Hepatocyte (in vitro differentiated cells): ENCODE measurements at regions not wholly inside any gene's neighbourhood (a gene's known extent, or its start where the extent isn't known, plus 50 kb on each side); places are given as distances from the start of the nearest gene placed in this dataset.
"Not testable (repeated sequence)": the region's sequence is repeated elsewhere in the genome, so short reads cannot be mapped to it uniquely, and the experiment has no call there.

Experiments used
- DNase-seq: peaks from one replicate; pipeline ENCODE4 v3.0.0-alpha.2; 2016; ENCODE audit warnings: low spot score
- H2AFZ ChIP-seq: fragments of 200-600 bp; sonication (generic); 2 replicates; pipeline ENCODE4 v1.6.0; 2016; ENCODE audit warnings: antibody characterized with exemption, mild to moderate bottlenecking
- H3K27ac ChIP-seq: fragments of 200-600 bp; sonication (generic); 2 replicates; pipeline ENCODE4 v1.5.1; 2016; ENCODE audit warnings: mild to moderate bottlenecking
- H3K27me3 ChIP-seq: fragments of 200-600 bp; sonication (generic); 2 replicates; pipeline ENCODE4 v1.6.1; 2016
- H3K36me3 ChIP-seq: fragments of 200-600 bp; sonication (generic); replicated peaks from 2 replicates; pipeline ENCODE4 v1.5.1; 2016; ENCODE audit warnings: low read depth; ENCODE audit not compliant: insufficient read depth
- H3K4me1 ChIP-seq: fragments of 200-600 bp; sonication (generic); 2 replicates; pipeline ENCODE4 v1.5.1; 2016; ENCODE audit warnings: mild to moderate bottlenecking, moderate library complexity; ENCODE audit not compliant: insufficient read depth
- H3K4me2 ChIP-seq: fragments of 200-600 bp; sonication (generic); 2 replicates; pipeline ENCODE4 v1.6.0; 2016
- H3K4me3 ChIP-seq: fragments of 200-600 bp; sonication (generic); 2 replicates; pipeline ENCODE4 v1.5.1; 2016; ENCODE audit warnings: mild to moderate bottlenecking
- H3K79me2 ChIP-seq: fragments of 200-600 bp; sonication (generic); 2 replicates; pipeline ENCODE4 v1.6.0; 2017; ENCODE audit warnings: mild to moderate bottlenecking
- H3K9me2 ChIP-seq: fragments of 200-600 bp; sonication (generic); replicated peaks from 2 replicates; pipeline ENCODE4 v1.6.0; 2017; ENCODE audit warnings: mild to moderate bottlenecking; ENCODE audit not compliant: insufficient read depth
- H3K9me3 ChIP-seq: fragments of 200-600 bp; sonication (generic); 2 replicates; pipeline ENCODE4 v1.5.1; 2016; ENCODE audit warnings: low read depth, mild to moderate bottlenecking
- H4K20me1 ChIP-seq: fragments of 200-600 bp; sonication (generic); 2 replicates; pipeline ENCODE4 v1.6.0; 2016; ENCODE audit warnings: mild to moderate bottlenecking; ENCODE audit not compliant: insufficient read depth, poor library complexity, severe bottlenecking
- CTCF ChIP-seq: fragments of 200-600 bp; sonication (generic); IDR thresholded peaks from 2 replicates; pipeline ENCODE4 v1.5.1; 2016; ENCODE audit warnings: antibody characterized with exemption, mild to moderate bottlenecking; ENCODE audit not compliant: poor library complexity
- EZH2 ChIP-seq: fragments of 200-600 bp; sonication (generic); IDR thresholded peaks from 2 replicates; pipeline ENCODE4 v1.6.1; 2016; ENCODE audit warnings: antibody characterized with exemption, mild to moderate bottlenecking, borderline replicate concordance
- EZH2phosphoT487 ChIP-seq: fragments of 200-600 bp; sonication (generic); IDR thresholded peaks from one replicate; pipeline ENCODE4 v1.6.1; 2018; ENCODE audit warnings: antibody characterized with exemption, mild to moderate bottlenecking, low read depth, moderate library complexity; ENCODE audit not compliant: unreplicated experiment, severe bottlenecking
- WGBS: methylation state at CpG from one replicate; pipeline ENCODE4 v1.1.6; 2016; ENCODE audit warnings: low lambda C conversion rate; ENCODE audit errors: missing lambda C conversion rate; 5-methylcytosine and 5-hydroxymethylcytosine counted together

- Histone ChIP-seq H3K4me1 (no peaks in the 10 kb centered on the region), H2AFZ (no peak overlapping the region), H3K79me2 (no peaks in the 10 kb centered on the region), H3K27me3 (no peaks in the 10 kb centered on the region), H3K27ac (no peak overlapping the region), H3K4me2 (no peak overlapping the region), H3K36me3 (no peaks in the 10 kb centered on the region), H3K9me3 (no peaks in the 10 kb centered on the region), H3K9me2 (no peaks in the 10 kb centered on the region), H4K20me1 (no peaks in the 10 kb centered on the region), H3K4me3 (no peak overlapping the region)
- DNase-seq = no peak
- TF ChIP-seq EZH2phosphoT487 (no peak), CTCF (no peak), EZH2 (no peak)
Measured at GRCh38 chr2:67165523-67165990, 231.6 kb upstream of the ETAA1 start.

DNA sequence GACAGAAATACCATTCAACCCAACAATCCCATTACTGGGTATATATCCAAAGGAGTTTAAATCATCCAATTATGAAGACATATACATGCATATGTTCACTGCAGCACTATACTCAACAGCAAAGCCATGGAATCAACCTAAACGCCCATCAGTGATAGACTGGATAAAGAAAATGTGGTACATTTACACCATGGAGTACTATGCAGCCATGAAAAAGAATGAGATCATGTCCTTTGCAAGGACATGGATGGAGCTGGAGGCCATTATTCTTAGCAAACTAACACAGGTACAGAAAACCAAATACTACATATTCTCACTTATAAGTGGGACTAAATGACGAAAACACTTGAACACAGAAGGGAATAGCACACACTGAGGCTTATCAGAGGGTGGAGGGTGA, 230.6 kb upstream of the ETAA1 start:
- DNase-seq, H3K4me2 ChIP-seq, H3K79me2 ChIP-seq, H3K27me3 ChIP-seq, H3K4me3 ChIP-seq, H4K20me1 ChIP-seq, H3K9me3 ChIP-seq, H3K27ac ChIP-seq, H3K9me2 ChIP-seq, H2AFZ ChIP-seq, H3K4me1 ChIP-seq, H3K36me3 ChIP-seq: not testable (repeated sequence)
- WGBS = 83% methylated on average over 2 of the region's 2 CpGs

- Histone ChIP-seq H3K27ac (no peak overlapping the region), H3K79me2 (no peaks in the 10 kb centered on the region), H3K36me3 (no peaks in the 10 kb centered on the region), H3K9me3 (no peaks in the 10 kb centered on the region), H3K9me2 (no peaks in the 10 kb centered on the region), H3K27me3 (no peaks in the 10 kb centered on the region), H3K4me2 (no peak overlapping the region), H3K4me3 (no peak overlapping the region), H2AFZ (no peak overlapping the region), H3K4me1 (no peaks in the 10 kb centered on the region), H4K20me1 (no peaks in the 10 kb centered on the region)
- WGBS = 80% methylated on average over 6 of the region's 6 CpGs
- DNase-seq = no peak
- TF ChIP-seq EZH2phosphoT487 = no peak
- no peak for TF ChIP-seq EZH2
Measured at GRCh38 chr2:67169417-67170140, 227.6 kb upstream of the ETAA1 start.

- H3K9me2 ChIP-seq = no peaks in the 10 kb centered on the region
- TF ChIP-seq CTCF = no peak
- TF ChIP-seq EZH2 = no peak
- TF ChIP-seq EZH2phosphoT487 = no peak
- H2AFZ ChIP-seq = no peak overlapping the region
- H3K27me3 ChIP-seq = no peaks in the 10 kb centered on the region
- no peak overlapping the region for H3K27ac ChIP-seq
- H3K79me2 ChIP-seq = no peaks in the 10 kb centered on the region
- H3K9me3 ChIP-seq = no peaks in the 10 kb centered on the region
- WGBS = 91% methylated on average over 3 of the region's 3 CpGs
- H3K4me3 ChIP-seq = no peak overlapping the region
- H4K20me1 ChIP-seq = no peaks in the 10 kb centered on the region
- no peak for DNase-seq
- H3K36me3 ChIP-seq = no peaks in the 10 kb centered on the region
- no peak overlapping the region for H3K4me2 ChIP-seq
- no peaks in the 10 kb centered on the region for H3K4me1 ChIP-seq
Measured at GRCh38 chr2:67179526-67179925, 217.6 kb upstream of the ETAA1 start.
